K562 (cell line): ENCODE measurements at regions not wholly inside any gene's neighbourhood (a gene's known extent, or its start where the extent isn't known, plus 50 kb on each side); places are given as distances from the start of the nearest gene placed in this dataset.

Experiments used
- ATAC-seq: fragments of 200-7000 bp; cut with Tn5 transposase; 3 replicates; pipeline ENCODE4 v1.9.1; 2020; ENCODE audit warnings: moderate library complexity
- BruUV-seq: library from RNA; stranded (reverse); fragments of 400-500 nt; replicated peaks from 2 replicates; lab custom pipeline; 2021; lab: Mats Ljungman, UMichigan
- CTCF ChIA-PET: fragments of 300-600 bp; formaldehyde crosslinking; extraction: SDS; loops from one replicate; lab custom pipeline; 2021; ENCODE audit warnings: low intra/inter-chr PET ratio; lab: Yijun Ruan, JAX
- POLR2A ChIA-PET: fragments of 300-600, 350-650 bp; sonication (Branson Sonifier 250); formaldehyde crosslinking; extraction: SDS; loops from one replicate; lab custom pipeline; 2021; ENCODE audit warnings: antibody characterized with exemption, inconsistent platforms; lab: Yijun Ruan, JAX
- DNase-seq, 4 experiments: peaks; one replicate each; pipeline versions ENCODE4 v3.0.0 to v3.0.0-alpha.2; 2011 to 2018; ENCODE audit warnings: low spot score in 3 of 4, mixed read lengths in 3 of 4; ENCODE audit errors: extremely low read depth in 1 of 4
- FAIRE-seq: peaks from 2 replicates; lab custom pipeline; 2011; peaks lifted over from hg19 to GRCh38; lab: Jason Lieb, UNC
- H2AFZ ChIP-seq: 2 replicates; pipeline ENCODE4 v1.6.0; 2011; ENCODE audit warnings: low read depth, low read length, control low read depth, inconsistent platforms
- H3K27ac ChIP-seq: fragments of 200-600 bp; 3 replicates; pipeline ENCODE4 v1.8.0; 2011; ENCODE audit warnings: low read depth, mild to moderate bottlenecking, control low read depth, inconsistent platforms, low read length, moderate library complexity, mixed read lengths; ENCODE audit errors: extremely low read depth
- H3K27me3 ChIP-seq, 2 experiments: fragments of 300-600 bp in 1 of 2; 2 replicates in 1 of 2; 3 replicates in 1 of 2; pipeline versions ENCODE4 v1.6.0 to v1.8.0; 2011; ENCODE audit warnings: inconsistent platforms in 2 of 2, low read length in 2 of 2, mild to moderate bottlenecking in 1 of 2, mixed read lengths in 1 of 2, moderate library complexity in 1 of 2; ENCODE audit not compliant: control insufficient read depth in 2 of 2, insufficient read depth in 2 of 2
- H3K36me3 ChIP-seq: fragments of 300-600 bp; 3 replicates; pipeline ENCODE4 v1.8.0; 2011; ENCODE audit warnings: mild to moderate bottlenecking, low read length, inconsistent platforms; ENCODE audit not compliant: control insufficient read depth, insufficient read depth
- H3K4me1 ChIP-seq, 2 experiments: fragments of 200-600 bp in 1 of 2; replicated peaks in 1 of 2; 2 replicates in 1 of 2; 3 replicates in 1 of 2; pipeline versions ENCODE4 v1.5.1 to v1.8.0; 2011; ENCODE audit warnings: inconsistent platforms in 2 of 2, low read length in 2 of 2, mild to moderate bottlenecking in 1 of 2, mixed read lengths in 1 of 2, moderate library complexity in 1 of 2; ENCODE audit not compliant: control insufficient read depth in 2 of 2, insufficient read depth in 2 of 2
- H3K4me2 ChIP-seq: 2 replicates; pipeline ENCODE4 v1.6.1; 2011; ENCODE audit warnings: low read length, control low read depth, inconsistent platforms, mixed read lengths; ENCODE audit not compliant: insufficient read depth
- H3K4me3 ChIP-seq: fragments of 200-600 bp; sonication (generic), shearing (Covaris generic); 2 replicates; pipeline ENCODE4 v1.5.1; 2016; ENCODE audit warnings: control low read depth, inconsistent platforms
- H3K79me2 ChIP-seq: fragments of 200-600 bp; 3 replicates; pipeline ENCODE4 v1.8.0; 2011; ENCODE audit warnings: low read length, inconsistent platforms; ENCODE audit not compliant: control insufficient read depth, insufficient read depth
- H3K9ac ChIP-seq, 2 experiments: 2 replicates each; pipeline versions ENCODE4 v1.6.0 to v1.6.1; 2011; ENCODE audit warnings: low read depth in 2 of 2, low read length in 2 of 2, control low read depth in 1 of 2, inconsistent platforms in 1 of 2, mild to moderate bottlenecking in 1 of 2, mixed read lengths in 1 of 2; ENCODE audit not compliant: insufficient read depth in 1 of 2
- H3K9me1 ChIP-seq: one replicate; pipeline ENCODE4 v1.6.0; 2011; ENCODE audit warnings: inconsistent platforms, mild to moderate bottlenecking, low read length, moderate library complexity; ENCODE audit not compliant: control insufficient read depth, insufficient read depth
- H3K9me3 ChIP-seq: replicated peaks from 2 replicates; pipeline ENCODE4 v1.5.1; 2011; ENCODE audit warnings: low read depth, low read length, inconsistent platforms; ENCODE audit not compliant: control insufficient read depth, insufficient read depth
- H4K20me1 ChIP-seq: replicated peaks from 2 replicates; pipeline ENCODE4 v1.6.1; 2011; ENCODE audit warnings: low read length, inconsistent platforms, mixed read lengths; ENCODE audit not compliant: control insufficient read depth, insufficient read depth
- CBFA2T2 ChIP-seq: fragments of 450-650 bp; conservative IDR thresholded peaks from 2 replicates; pipeline ENCODE4 v1.6.1; 2017; ENCODE audit warnings: mild to moderate bottlenecking
- HDAC1 ChIP-seq, 2 experiments: fragments of 450-650 bp; IDR thresholded peaks; 2 replicates each; pipeline ENCODE4 v1.6.1; 2016 to 2017; ENCODE audit warnings: inconsistent platforms in 1 of 2, mild to moderate bottlenecking in 1 of 2, moderate library complexity in 1 of 2
- HOXB6 ChIP-seq: fragments of 250-450 bp; sonication (Bioruptor Pico); IDR thresholded peaks from 2 replicates; pipeline ENCODE4 v1.5.1; 2022; ENCODE audit warnings: mild to moderate bottlenecking, borderline replicate concordance
- MGA ChIP-seq: fragments of 450-650 bp; IDR thresholded peaks from 2 replicates; pipeline ENCODE4 v1.6.1; 2016; ENCODE audit warnings: mild to moderate bottlenecking, moderate library complexity
- PATZ1 ChIP-seq: fragments of 250-450 bp; sonication (Bioruptor Pico); IDR thresholded peaks from 2 replicates; pipeline ENCODE4 v1.5.0; 2020; ENCODE audit warnings: mild to moderate bottlenecking, borderline replicate concordance
- PHF21A ChIP-seq: fragments of 450-650 bp; IDR thresholded peaks from 2 replicates; pipeline ENCODE4 v1.6.1; 2017; ENCODE audit warnings: low read depth, borderline replicate concordance
- PRPF4 ChIP-seq: fragments of 200-400 bp; formaldehyde crosslinking; IDR thresholded peaks from one replicate; pipeline ENCODE4 v1.6.1; 2017; ENCODE audit warnings: low read length, low read depth, mild to moderate bottlenecking; ENCODE audit not compliant: insufficient read depth, poor library complexity, severe bottlenecking
- PTTG1 ChIP-seq: fragments of 450-650 bp; IDR thresholded peaks from 2 replicates; pipeline ENCODE4 v1.6.1; 2016; ENCODE audit warnings: low read depth, mild to moderate bottlenecking, missing genetic modification characterization, missing compliant biosample characterization
- ZFX ChIP-seq: sonication (generic); formaldehyde crosslinking; IDR thresholded peaks from 2 replicates; pipeline ENCODE4 v1.8.0; 2022; ENCODE audit warnings: mild to moderate bottlenecking, missing genetic modification reagents, moderate library complexity
- ZKSCAN3 ChIP-seq: fragments of 250-450 bp; sonication (Bioruptor Pico); IDR thresholded peaks from 2 replicates; pipeline ENCODE4 v1.4.0; 2020
- ZNF274 ChIP-seq: IDR thresholded peaks from 2 replicates; pipeline ENCODE4 v1.6.1; 2011; ENCODE audit warnings: low read depth, mild to moderate bottlenecking, low read length, moderate library complexity, borderline replicate concordance
- WGBS: fragments of 100-300 bp; shearing (Covaris generic); methylation state at CpG from one replicate; pipeline ENCODE4 v1.1.6; 2016; ENCODE audit warnings: low coverage, mixed read lengths; ENCODE audit not compliant: insufficient coverage; ENCODE audit errors: missing lambda C conversion rate; 5-methylcytosine and 5-hydroxymethylcytosine counted together
- in situ Hi-C: fragments of 300-500 bp; cut with MboI; formaldehyde crosslinking; loops from 4 replicates; pipeline ENCODE4 v1.15.0; 2018; ENCODE audit warnings: inconsistent platforms, mixed read lengths
- intact Hi-C: fragments of 100-400 bp; cut with micrococcal nuclease; formaldehyde crosslinking; loops from 2 replicates; pipeline ENCODE4 v1.14.2; 2022

GRCh38 chr2:62568074-62568473 is 62.1 kb upstream of the TMEM17 start:
- no peak overlapping the region for H3K4me2 ChIP-seq
- no peak for FAIRE-seq
- H3K27me3 ChIP-seq, result peaks cover 17 to 24% of the 10 kb centered on the region in 2 experiments
- H4K20me1 ChIP-seq, result no peaks in the 10 kb centered on the region
- H3K4me3 ChIP-seq, result no peak overlapping the region
- H3K9me3 ChIP-seq, result no peaks in the 10 kb centered on the region
- no peak overlapping the region for H2AFZ ChIP-seq
- POLR2A ChIA-PET, result no interaction called here
- no TSS peak for BruUV-seq
- no peak for ATAC-seq
- H3K9me1 ChIP-seq, result no peaks in the 10 kb centered on the region
- no peak for DNase-seq
- intact Hi-C loops (no loop called here), in situ Hi-C loops (no loop called here)
- H3K79me2 ChIP-seq, result no peaks in the 10 kb centered on the region
- 0% methylated on average over 1 of the region's 1 CpG for WGBS
- CTCF ChIA-PET, result no interaction called here
- peaks cover 0 to 8% of the 10 kb centered on the region in 2 experiments; a peak in 2 of 5 replicates for H3K4me1 ChIP-seq
- H3K27ac ChIP-seq, result no peak overlapping the region
- no peak overlapping the region for H3K9ac ChIP-seq
- no peaks in the 10 kb centered on the region for H3K36me3 ChIP-seq
- no peak for TF ChIP-seq HOXB6
- no peak for TF ChIP-seq ZFX (CRISPR knock-in tag)
- no peak for TF ChIP-seq MGA
- no peak for TF ChIP-seq ZNF274
- no peak for TF ChIP-seq HDAC1 (IDR thresholded peaks at IDR 0.05)
- TF ChIP-seq PATZ1 (CRISPR knock-in tag), result no peak
- TF ChIP-seq PHF21A, result no peak
- no peak for TF ChIP-seq PRPF4
- no peak for TF ChIP-seq PTTG1 (tag)
- no peak for TF ChIP-seq ZKSCAN3
- no peak for TF ChIP-seq CBFA2T2
